ENCODE measurements at regions not wholly inside any gene's neighbourhood (a gene's known extent, or its start where the extent isn't known, plus 50 kb on each side); places are given as distances from the start of the nearest gene placed in this dataset.

- TF ChIP-seq ZNF512 (CRISPR knock-in tag; IDR thresholded peaks at IDR 0.05) (no peak; the same call in 1 of the 2 replicates), ZNF597 (CRISPR knock-in tag; IDR thresholded peaks at IDR 0.05) (no peak), MIXL1 (CRISPR knock-in tag; IDR thresholded peaks at IDR 0.05) (peak; percentile 99), ZNF891 (CRISPR knock-in tag; IDR thresholded peaks at IDR 0.05) (peak; percentile 21; the same call in 1 of the 2 replicates), TFAP4 (IDR thresholded peaks at IDR 0.05; ENCODE audit: borderline replicate concordance, low read depth) (peak; percentile 85), ZNF558 (CRISPR knock-in tag; IDR thresholded peaks at IDR 0.05; ENCODE audit: borderline replicate concordance) (peak; percentile 37; the same call in 1 of the 2 replicates), HHEX (CRISPR knock-in tag; IDR thresholded peaks at IDR 0.05) (peak; percentile 89), HINFP (CRISPR knock-in tag; IDR thresholded peaks at IDR 0.05; ENCODE audit: low read depth) (peak; percentile 72), ZNF83 (CRISPR knock-in tag; IDR thresholded peaks at IDR 0.05; ENCODE audit: borderline replicate concordance) (no peak), ZNF362 (CRISPR knock-in tag; IDR thresholded peaks at IDR 0.05; ENCODE audit: borderline replicate concordance) (peak; percentile 75), ZNF552 (CRISPR knock-in tag; IDR thresholded peaks at IDR 0.05; ENCODE audit: borderline replicate concordance) (peak; percentile 66), PTBP1 (IDR thresholded peaks at IDR 0.05; ENCODE audit: low read depth, low read length, poor library complexity, severe bottlenecking) (no peak), ZNF335 (CRISPR knock-in tag; IDR thresholded peaks at IDR 0.05) (peak; percentile 83), ZNF549 (CRISPR knock-in tag; IDR thresholded peaks at IDR 0.05) (no peak), ZBTB7A (CRISPR knock-in tag; IDR thresholded peaks at IDR 0.05) (peak; percentile 86; the same call in 1 of the 2 replicates), NRL (CRISPR knock-in tag; IDR thresholded peaks at IDR 0.05; ENCODE audit: borderline replicate concordance) (no peak), JDP2 (CRISPR knock-in tag; IDR thresholded peaks at IDR 0.05; ENCODE audit: borderline replicate concordance) (no peak; the same call in 1 of the 2 replicates), SP4 (CRISPR knock-in tag; IDR thresholded peaks at IDR 0.05) (peak; percentile 47), ZSCAN22 (CRISPR knock-in tag; IDR thresholded peaks at IDR 0.05) (peak; percentile 83)
Observed at GRCh38 chr6:167733740-167734661, 92.7 kb upstream of the AFDN start (continued).
